GM19372 (cell line): ENCODE measurements at regions not wholly inside any gene's neighbourhood (a gene's known extent, or its start where the extent isn't known, plus 50 kb on each side); places are given as distances from the start of the nearest gene placed in this dataset.

Experiments used
- ATAC-seq: cut with Tn5 transposase; IDR thresholded peaks from one replicate; pipeline ENCODE4 v1.9.1; 2021; ENCODE audit warnings: mild to moderate bottlenecking, low read depth, moderate library complexity; ENCODE audit not compliant: unreplicated experiment

- no peak for ATAC-seq
Measured at GRCh38 chr1:244187310-244187709, 136.2 kb downstream of the ZBTB18 start.

- no peak for ATAC-seq
Measured at GRCh38 chr1:244191581-244191980, 140.5 kb downstream of the ZBTB18 start.

GRCh38 chr1:244192325-244192724, 141.2 kb downstream of the ZBTB18 start:
- no peak for ATAC-seq

GRCh38 chr1:244196571-244197285, 145.6 kb downstream of the ZBTB18 start:
- ATAC-seq = no peak

GRCh38 chr1:244197851-244198375, 146.8 kb downstream of the ZBTB18 start:
- no peak for ATAC-seq

- no peak for ATAC-seq
Measured at GRCh38 chr1:244199902-244200301, 148.8 kb downstream of the ZBTB18 start.

GRCh38 chr1:244200596-244200995, 149.5 kb downstream of the ZBTB18 start:
- ATAC-seq = no peak

GRCh38 chr1:244201750-244202149, 150.7 kb downstream of the ZBTB18 start:
- no peak for ATAC-seq

GRCh38 chr1:244204004-244204403, 152.9 kb downstream of the ZBTB18 start:
- ATAC-seq = no peak

GRCh38 chr1:244205171-244205570, 154.1 kb downstream of the ZBTB18 start:
- no peak for ATAC-seq

- no peak for ATAC-seq
Measured at GRCh38 chr1:244205906-244206305, 154.8 kb downstream of the ZBTB18 start.

GRCh38 chr1:244207042-244207934, 156.2 kb downstream of the ZBTB18 start:
- no peak for ATAC-seq

GRCh38 chr1:244207935-244208244, 156.8 kb downstream of the ZBTB18 start:
- ATAC-seq = no peak

- ATAC-seq = no peak
Measured at GRCh38 chr1:244209955-244210354, 158.9 kb downstream of the ZBTB18 start.

- ATAC-seq = no peak
Measured at GRCh38 chr1:244210884-244211558, 159.9 kb downstream of the ZBTB18 start.

- ATAC-seq = no peak
Measured at GRCh38 chr1:244211559-244211944, 160.5 kb downstream of the ZBTB18 start.

- no peak for ATAC-seq
Measured at GRCh38 chr1:244212219-244212618, 161.1 kb downstream of the ZBTB18 start.

GRCh38 chr1:244212797-244213475, 161.9 kb downstream of the ZBTB18 start:
- no peak for ATAC-seq

GRCh38 chr1:244214009-244214967, 163.2 kb downstream of the ZBTB18 start:
- no peak for ATAC-seq
